HG02759 (cell line): ENCODE measurements at regions not wholly inside any gene's neighbourhood (a gene's known extent, or its start where the extent isn't known, plus 50 kb on each side); places are given as distances from the start of the nearest gene placed in this dataset.
"Not testable (repeated sequence)": the region's sequence is repeated elsewhere in the genome, so short reads cannot be mapped to it uniquely, and the experiment has no call there.

Source experiments
- ATAC-seq: cut with Tn5 transposase; IDR thresholded peaks from one replicate; pipeline ENCODE4 v1.9.1; 2021; ENCODE audit warnings: mild to moderate bottlenecking, moderate library complexity; ENCODE audit not compliant: unreplicated experiment

GRCh38 chr4:27813226-27813625 is 952.6 kb downstream of the STIM2 start:
- ATAC-seq = not testable (repeated sequence)

GRCh38 chr4:27813699-27814425 is 953.2 kb downstream of the STIM2 start:
- not testable (repeated sequence) for ATAC-seq

GRCh38 chr4:27819246-27819645 is 958.6 kb downstream of the STIM2 start:
- ATAC-seq = no peak

DNA sequence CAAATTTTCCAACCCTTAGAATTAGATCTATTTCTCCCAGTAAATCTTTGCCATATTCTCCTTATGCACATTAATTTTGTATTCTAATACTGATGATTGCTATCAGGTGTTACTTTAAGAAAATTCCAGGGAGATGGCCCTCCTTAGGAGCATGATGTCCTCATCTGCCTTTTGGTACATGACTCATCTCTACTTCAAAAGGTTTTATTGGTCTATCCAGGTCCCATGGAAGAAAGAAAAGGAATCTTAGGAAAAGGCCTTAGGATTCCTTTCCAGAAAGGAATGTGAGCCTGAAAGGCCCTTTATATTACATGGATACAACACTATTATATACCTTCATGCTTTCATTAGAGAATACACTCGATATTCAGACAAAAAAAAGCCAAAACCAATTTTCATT is 968.2 kb downstream of the STIM2 start:
- ATAC-seq = no peak

DNA sequence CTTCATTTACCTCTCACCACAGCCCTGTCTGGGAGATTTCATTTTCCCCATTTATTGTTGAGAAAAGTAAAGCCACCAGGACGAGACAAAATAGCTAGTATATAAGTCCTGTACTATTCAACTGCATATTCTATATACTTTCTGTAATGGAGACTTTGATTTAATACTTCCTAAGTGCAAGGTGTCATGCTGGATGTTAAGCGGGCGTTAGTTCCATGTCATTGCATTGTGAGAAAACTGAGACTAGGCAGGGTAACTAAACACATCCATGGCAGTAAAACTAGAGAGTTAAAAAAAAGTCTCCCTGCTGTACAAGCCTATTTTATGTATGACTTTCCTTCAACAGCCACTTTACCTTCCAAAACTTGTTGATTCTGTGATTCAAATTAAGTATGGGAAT is 969.6 kb downstream of the STIM2 start:
- ATAC-seq = no peak

DNA sequence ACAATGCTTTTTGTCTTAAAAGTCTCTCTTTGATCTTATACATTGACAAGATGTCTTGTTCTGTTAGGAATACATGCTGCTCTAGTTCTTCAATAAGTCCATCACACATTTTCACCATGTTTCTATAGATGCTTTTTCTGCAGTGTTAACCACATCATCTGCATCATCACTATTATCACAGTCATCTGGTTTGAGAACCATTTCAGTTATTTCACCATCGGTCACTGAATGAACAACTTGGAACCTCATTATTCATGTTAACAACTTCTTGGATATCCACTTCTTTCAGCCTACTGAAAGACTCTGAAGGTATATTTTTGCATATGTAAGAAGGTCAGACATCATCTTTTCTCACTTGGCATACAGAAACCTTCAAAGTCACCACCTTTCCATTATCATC is 975.2 kb downstream of the STIM2 start:
- ATAC-seq = no peak

- no peak for ATAC-seq
Measured at GRCh38 chr4:27836523-27836922, 975.9 kb downstream of the STIM2 start.

- ATAC-seq = no peak
Measured at GRCh38 chr4:27843776-27844175, 983.1 kb downstream of the STIM2 start.

DNA sequence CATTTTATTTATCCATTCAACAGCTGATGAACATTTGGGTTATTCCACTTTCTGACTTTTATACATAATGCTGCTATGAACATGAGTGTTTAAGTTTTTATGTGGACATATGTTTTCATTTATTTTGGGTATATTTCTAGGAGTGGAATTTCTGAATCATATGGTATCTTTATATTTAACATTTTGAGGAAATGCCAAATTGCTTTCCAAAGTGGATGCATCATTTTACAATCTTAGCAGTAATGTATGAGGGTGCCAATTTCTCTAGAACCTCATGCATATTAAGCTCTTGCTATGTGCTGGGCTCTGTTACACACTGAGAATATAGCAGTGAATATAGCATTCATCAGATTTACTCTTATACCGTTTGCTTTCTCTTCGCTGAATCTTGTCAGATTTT is 983.7 kb downstream of the STIM2 start:
- no peak for ATAC-seq

DNA sequence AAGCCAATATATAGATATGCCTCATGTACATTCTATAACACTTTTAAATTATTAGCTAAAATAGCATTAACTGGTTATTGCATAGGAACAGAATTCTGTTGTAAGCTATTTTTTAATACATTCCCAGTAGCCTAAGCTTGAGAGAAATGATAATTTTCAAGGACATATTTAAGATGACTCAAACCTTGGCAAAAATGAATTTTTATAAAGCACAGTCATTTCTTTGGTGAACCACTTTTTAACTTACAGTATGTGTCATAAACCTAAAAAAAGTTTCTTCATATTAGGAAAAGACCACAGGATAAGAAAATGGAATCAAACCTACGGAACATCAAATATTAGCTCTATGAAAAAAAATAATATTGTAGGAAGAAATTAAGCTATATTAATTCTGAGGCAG is 986.3 kb downstream of the STIM2 start:
- no peak for ATAC-seq

GRCh38 chr4:27861381-27861787 is 1000.7 kb downstream of the STIM2 start:
- no peak for ATAC-seq

GRCh38 chr4:27861802-27862201 is 1001.2 kb downstream of the STIM2 start:
- peak; percentile 80 for ATAC-seq

GRCh38 chr4:27873596-27873995 is 1013.0 kb downstream of the STIM2 start:
- ATAC-seq = no peak

DNA sequence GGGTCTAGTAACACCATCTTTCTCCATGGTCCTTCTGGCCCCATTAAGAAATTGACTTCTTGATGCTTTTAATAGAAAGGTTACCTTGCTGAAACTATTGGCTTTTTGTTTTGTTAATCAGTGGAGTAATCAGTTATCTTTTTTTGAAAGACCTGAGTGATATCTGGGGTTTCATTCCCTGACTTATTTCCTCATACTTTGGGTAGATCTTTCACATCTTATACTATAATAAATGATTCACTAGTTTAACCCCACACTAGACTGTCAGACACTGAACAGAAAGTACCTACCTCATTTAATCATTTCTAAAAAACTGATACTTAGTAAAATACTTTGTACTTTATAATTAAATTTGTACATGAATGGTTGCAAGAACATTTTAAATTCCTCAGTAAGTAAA is 1021.1 kb downstream of the STIM2 start:
- ATAC-seq = no peak

DNA sequence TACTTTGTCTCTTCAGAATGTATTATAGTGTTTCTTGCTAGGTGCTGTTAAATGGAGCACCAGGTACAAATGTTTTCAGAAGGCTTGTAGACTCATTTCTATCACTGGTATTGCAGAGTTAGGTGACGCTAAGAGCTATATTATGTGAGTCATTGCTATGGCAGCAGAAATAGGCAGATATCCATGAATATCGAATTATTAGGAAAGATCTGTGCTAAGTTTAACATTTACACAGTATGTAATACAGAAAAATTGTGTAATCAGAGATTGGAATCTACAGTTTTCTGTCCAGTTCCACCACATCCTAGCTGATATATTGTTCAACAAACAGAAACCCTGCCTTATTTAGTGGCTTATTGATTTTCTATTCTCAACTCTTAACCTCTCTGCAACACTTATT is 1025.5 kb downstream of the STIM2 start:
- no peak for ATAC-seq

GRCh38 chr4:27887646-27888045 is 1027.0 kb downstream of the STIM2 start:
- no peak for ATAC-seq

DNA sequence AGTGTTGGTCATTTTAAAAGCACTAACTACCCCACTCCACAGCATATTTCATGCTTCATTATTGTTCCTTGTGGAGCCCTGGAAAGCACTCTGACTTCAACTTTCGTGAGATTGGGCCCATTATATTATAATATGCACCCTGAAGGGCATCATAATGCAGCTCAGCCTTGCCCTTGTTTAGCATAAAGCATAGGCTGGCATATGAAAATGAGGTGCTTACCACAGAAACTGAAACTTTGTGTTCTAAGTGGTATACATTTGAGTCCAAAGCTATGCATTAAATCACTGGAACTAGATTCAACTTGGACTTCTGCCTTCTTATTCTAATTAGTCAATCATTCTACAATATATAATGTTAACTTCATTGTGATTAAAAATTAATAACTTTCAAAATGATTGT is 1027.9 kb downstream of the STIM2 start:
- no peak for ATAC-seq

- no peak for ATAC-seq
Measured at GRCh38 chr4:27894951-27895350, 1034.3 kb downstream of the STIM2 start.

DNA sequence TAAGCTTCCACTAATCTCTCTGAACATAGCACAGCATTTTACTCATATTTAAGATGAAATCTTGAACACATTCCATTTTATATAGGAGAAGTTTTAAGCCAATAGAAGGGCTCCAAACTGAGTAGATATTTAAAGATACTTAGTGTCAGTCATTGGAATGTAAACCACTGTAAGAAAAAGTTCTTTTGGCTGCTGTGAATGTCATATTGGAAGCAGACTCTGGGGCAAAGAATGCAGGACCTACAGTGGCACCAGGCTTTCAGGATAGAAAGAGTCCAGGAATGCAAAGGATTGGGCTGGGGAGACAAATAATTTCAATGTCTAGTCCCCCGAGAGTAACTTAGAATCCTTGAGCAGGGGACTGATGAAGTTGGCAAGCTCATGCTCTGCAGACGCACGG is 1047.7 kb downstream of the STIM2 start:
- ATAC-seq = no peak

DNA sequence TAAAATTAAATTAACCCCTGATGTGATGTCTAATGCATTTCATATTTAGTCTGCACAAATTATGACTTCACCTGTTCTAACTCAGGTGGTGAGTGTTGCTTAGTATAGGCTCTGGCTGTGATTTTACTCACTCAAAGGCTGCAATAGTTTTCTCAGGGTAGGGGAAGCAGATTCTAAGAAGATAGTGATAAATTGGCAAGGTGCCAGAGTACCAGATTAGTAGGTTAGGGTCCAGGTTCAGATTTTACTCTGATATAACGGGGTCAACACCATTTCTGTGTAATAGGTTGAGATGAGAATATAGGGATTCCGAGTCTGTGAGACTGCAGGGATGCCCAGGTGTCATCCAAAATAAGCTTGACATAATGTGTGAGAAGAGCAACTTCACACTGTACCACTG is 1049.6 kb downstream of the STIM2 start:
- no peak for ATAC-seq

GRCh38 chr4:27911047-27911446 is 1050.4 kb downstream of the STIM2 start:
- ATAC-seq = no peak

DNA sequence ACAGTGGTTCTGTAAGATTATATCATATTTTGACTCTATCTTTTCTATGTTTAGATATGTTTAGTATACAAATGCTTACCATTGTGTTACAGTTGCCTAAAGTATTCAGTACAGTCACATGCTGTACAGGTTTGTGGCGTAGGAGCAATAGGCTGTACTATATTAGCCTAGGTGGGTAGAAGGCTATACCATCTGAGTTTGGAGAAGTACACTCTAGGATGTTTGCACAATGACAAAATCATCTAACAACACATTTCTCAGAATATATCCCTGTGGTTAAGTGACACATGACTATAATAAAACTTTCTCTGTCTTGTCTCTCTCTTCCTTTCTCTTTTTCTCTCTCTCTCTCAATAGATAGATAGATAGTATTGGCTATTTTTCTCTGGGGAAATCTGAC is 1053.1 kb downstream of the STIM2 start:
- no peak for ATAC-seq

- ATAC-seq = no peak
Measured at GRCh38 chr4:27915822-27916221, 1055.2 kb downstream of the STIM2 start.
